C4-2B (cell line): ENCODE measurements at regions not wholly inside any gene's neighbourhood (a gene's known extent, or its start where the extent isn't known, plus 50 kb on each side); places are given as distances from the start of the nearest gene placed in this dataset.
"Not testable (repeated sequence)": the region's sequence is repeated elsewhere in the genome, so short reads cannot be mapped to it uniquely, and the experiment has no call there.

Source experiments
- ZFX ChIP-seq: fragments of 450-650 bp; IDR thresholded peaks from 2 replicates; pipeline ENCODE4 v1.6.1; 2017
- TF ChIP-seq, protein P1 (sequence below): fragments of 450-650 bp; conservative IDR thresholded peaks from 2 replicates; pipeline ENCODE4 v1.5.1; 2017; ENCODE audit warnings: mild to moderate bottlenecking

DNA sequence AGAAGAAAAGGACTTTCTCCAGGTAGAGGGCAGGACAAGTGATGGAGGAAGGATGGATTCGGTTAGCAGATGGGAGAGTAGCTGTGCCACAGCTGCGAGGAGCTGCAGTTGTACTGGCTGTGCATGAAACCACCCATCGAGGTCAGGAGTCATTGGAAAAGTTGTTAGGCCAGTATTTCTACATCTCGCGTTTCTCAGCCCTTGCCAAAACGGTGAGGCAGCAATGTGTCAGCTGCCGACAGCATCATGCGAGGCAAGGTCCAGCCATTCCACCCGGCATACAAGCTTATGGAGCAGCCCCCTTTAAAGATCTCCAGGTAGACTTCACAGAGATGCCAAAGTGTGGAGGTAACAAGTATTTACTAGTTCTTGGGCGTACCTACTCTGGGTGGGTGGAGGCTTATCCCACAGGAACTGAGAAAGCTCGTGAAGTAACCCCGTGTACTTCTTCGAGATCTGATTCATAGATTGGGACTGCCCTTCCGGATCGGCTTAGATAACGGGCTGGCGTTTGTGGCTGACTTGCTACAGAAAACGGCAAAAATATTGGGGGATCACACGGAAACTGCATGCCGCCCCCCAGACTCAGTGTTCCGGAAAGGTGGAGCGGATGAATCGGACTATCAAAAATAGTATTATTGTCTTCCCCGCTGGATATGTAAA, 105.0 kb upstream of the HMX1 start:
- TF ChIP-seq, protein P1, sequence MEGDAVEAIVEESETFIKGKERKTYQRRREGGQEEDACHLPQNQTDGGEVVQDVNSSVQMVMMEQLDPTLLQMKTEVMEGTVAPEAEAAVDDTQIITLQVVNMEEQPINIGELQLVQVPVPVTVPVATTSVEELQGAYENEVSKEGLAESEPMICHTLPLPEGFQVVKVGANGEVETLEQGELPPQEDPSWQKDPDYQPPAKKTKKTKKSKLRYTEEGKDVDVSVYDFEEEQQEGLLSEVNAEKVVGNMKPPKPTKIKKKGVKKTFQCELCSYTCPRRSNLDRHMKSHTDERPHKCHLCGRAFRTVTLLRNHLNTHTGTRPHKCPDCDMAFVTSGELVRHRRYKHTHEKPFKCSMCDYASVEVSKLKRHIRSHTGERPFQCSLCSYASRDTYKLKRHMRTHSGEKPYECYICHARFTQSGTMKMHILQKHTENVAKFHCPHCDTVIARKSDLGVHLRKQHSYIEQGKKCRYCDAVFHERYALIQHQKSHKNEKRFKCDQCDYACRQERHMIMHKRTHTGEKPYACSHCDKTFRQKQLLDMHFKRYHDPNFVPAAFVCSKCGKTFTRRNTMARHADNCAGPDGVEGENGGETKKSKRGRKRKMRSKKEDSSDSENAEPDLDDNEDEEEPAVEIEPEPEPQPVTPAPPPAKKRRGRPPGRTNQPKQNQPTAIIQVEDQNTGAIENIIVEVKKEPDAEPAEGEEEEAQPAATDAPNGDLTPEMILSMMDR: not testable (repeated sequence)
- TF ChIP-seq ZFX: not testable (repeated sequence)
